SK-N-SH (cell line): ENCODE measurements at regions not wholly inside any gene's neighbourhood (a gene's known extent, or its start where the extent isn't known, plus 50 kb on each side); places are given as distances from the start of the nearest gene placed in this dataset.

Experiments used
- EZH2phosphoT487 ChIP-seq: fragments of 200-600 bp; sonication (generic); IDR thresholded peaks from 2 replicates; pipeline ENCODE4 v1.6.1; 2017; ENCODE audit warnings: low read depth, mixed run types, mild to moderate bottlenecking, antibody characterized with exemption, moderate library complexity, borderline replicate concordance
- TF ChIP-seq, protein P1 (sequence below): fragments of 200-600 bp; sonication (generic); IDR thresholded peaks from 2 replicates; pipeline ENCODE4 v1.6.1; 2017; ENCODE audit warnings: antibody characterized with exemption, mild to moderate bottlenecking, moderate library complexity
- TF ChIP-seq, protein P2 (sequence below): IDR thresholded peaks from 2 replicates; pipeline ENCODE4 v1.4.0; 2012; ENCODE audit warnings: low read depth

DNA sequence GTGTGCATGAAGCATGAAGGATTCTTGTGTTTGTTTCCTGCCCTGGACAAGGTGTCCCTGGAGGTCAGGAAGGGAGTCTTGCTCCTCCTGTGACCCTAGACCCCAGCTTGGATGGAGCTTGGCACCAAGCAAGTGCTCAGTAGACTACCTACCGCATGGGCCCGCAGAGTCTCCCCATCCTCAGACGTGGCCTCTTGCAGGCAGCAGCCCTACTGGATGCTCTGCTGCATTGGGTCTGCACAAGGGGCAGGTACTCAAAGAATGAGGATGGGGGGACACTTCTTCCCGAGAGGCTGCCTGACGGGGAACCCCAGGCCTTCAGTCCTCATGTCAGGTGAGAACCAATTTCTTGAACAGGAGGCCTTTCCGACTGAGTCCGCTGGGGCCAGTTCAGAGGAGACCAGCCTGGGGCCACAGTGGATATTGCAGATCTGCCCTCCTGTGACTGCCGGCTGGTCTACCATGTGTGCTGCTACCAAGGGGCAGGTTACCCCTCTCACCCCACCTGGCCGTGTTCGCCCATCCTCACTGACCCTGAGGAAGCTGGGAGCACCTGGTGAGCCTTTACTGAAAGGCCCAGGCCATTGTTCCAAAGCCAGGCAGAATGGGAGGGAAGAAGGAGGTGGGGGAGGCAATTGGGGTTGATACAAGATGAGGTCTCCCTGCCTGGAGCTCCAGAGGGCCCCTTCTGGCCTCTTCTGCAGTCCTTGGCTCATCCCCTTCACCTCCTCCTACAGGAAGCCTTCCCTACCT is 206.3 kb downstream of the RAB11FIP4 start:
- no peak for TF ChIP-seq EZH2phosphoT487
- TF ChIP-seq, protein P1, sequence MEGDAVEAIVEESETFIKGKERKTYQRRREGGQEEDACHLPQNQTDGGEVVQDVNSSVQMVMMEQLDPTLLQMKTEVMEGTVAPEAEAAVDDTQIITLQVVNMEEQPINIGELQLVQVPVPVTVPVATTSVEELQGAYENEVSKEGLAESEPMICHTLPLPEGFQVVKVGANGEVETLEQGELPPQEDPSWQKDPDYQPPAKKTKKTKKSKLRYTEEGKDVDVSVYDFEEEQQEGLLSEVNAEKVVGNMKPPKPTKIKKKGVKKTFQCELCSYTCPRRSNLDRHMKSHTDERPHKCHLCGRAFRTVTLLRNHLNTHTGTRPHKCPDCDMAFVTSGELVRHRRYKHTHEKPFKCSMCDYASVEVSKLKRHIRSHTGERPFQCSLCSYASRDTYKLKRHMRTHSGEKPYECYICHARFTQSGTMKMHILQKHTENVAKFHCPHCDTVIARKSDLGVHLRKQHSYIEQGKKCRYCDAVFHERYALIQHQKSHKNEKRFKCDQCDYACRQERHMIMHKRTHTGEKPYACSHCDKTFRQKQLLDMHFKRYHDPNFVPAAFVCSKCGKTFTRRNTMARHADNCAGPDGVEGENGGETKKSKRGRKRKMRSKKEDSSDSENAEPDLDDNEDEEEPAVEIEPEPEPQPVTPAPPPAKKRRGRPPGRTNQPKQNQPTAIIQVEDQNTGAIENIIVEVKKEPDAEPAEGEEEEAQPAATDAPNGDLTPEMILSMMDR: no peak
- TF ChIP-seq, protein P2, sequence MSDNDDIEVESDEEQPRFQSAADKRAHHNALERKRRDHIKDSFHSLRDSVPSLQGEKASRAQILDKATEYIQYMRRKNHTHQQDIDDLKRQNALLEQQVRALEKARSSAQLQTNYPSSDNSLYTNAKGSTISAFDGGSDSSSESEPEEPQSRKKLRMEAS: no peak
